ENCODE measurements at regions not wholly inside any gene's neighbourhood (a gene's known extent, or its start where the extent isn't known, plus 50 kb on each side); places are given as distances from the start of the nearest gene placed in this dataset.

DNA sequence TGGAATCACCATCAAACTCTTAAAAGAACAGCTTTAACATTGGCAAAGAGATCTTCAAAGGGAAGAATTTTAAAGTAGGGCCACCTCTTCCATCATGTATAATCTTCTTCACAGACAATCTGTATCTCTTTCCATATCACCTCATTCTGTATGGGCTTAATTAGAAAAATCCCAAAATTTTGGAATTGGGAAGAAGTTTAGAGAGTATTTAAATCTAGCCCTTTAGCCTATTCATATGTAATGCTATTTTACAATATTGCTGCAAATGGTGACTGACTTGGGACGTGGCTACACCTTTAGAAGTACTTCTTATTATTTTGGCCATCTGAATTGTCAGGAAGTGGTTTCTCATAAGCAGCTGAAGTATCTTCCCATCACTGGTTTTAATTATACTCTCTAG is 474.3 kb downstream of the RFPL4B start:
- no peak for TF ChIP-seq POLR2A (IDR thresholded peaks at IDR 0.05)
- TF ChIP-seq CTCF (IDR thresholded peaks at IDR 0.05) = no peak

Data from esophagus squamous epithelium (tissue), 4 donors.